H1 (cell line): ENCODE measurements at regions not wholly inside any gene's neighbourhood (a gene's known extent, or its start where the extent isn't known, plus 50 kb on each side); places are given as distances from the start of the nearest gene placed in this dataset.

Source experiments
- CBX8 ChIP-seq: fragments of 300-800, 300-1000 bp; sonication (generic); IDR thresholded peaks from 2 replicates; pipeline ENCODE4 v1.7.1; 2016; ENCODE audit warnings: low read depth, low read length, borderline replicate concordance
- EZH2 ChIP-seq: fragments of 200-600 bp; sonication (generic); IDR thresholded peaks from 2 replicates; pipeline ENCODE4 v1.7.1; 2012; ENCODE audit warnings: low read depth, mild to moderate bottlenecking, moderate library complexity, low read length, inconsistent platforms; ENCODE audit not compliant: severe bottlenecking
- RXRA ChIP-seq: IDR thresholded peaks from 2 replicates; pipeline ENCODE4 v1.6.1; 2011; ENCODE audit warnings: low read depth, mild to moderate bottlenecking, low read length, moderate library complexity; ENCODE audit not compliant: insufficient read depth
- TAF7 ChIP-seq: optimal IDR thresholded peaks from 2 replicates; pipeline ENCODE3; 2011; ENCODE audit warnings: low read depth, mild to moderate bottlenecking, inconsistent platforms, low read length, moderate library complexity, borderline replicate concordance

- TF ChIP-seq TAF7 (no peak), EZH2 (no peak), RXRA (no peak), CBX8 (no peak)
- TF ChIP-seq, all 59 proteins: peak for 0
Measured at GRCh38 chr11:43614214-43614613, 66.3 kb upstream of the HSD17B12 start (continued).
